K562 (cell line): ENCODE measurements at regions not wholly inside any gene's neighbourhood (a gene's known extent, or its start where the extent isn't known, plus 50 kb on each side); places are given as distances from the start of the nearest gene placed in this dataset.

Experiments
- POLR2G ChIP-seq: fragments of 200-400 bp; formaldehyde crosslinking; IDR thresholded peaks from 2 replicates; pipeline ENCODE4 v1.6.1; 2017; ENCODE audit warnings: low read depth, mild to moderate bottlenecking, antibody characterized with exemption, low read length, moderate library complexity
- TF ChIP-seq, protein P1 (sequence below): sonication (generic); formaldehyde crosslinking; IDR thresholded peaks from 2 replicates; pipeline ENCODE4 v1.8.1; 2023; ENCODE audit warnings: mild to moderate bottlenecking, missing genetic modification reagents

DNA sequence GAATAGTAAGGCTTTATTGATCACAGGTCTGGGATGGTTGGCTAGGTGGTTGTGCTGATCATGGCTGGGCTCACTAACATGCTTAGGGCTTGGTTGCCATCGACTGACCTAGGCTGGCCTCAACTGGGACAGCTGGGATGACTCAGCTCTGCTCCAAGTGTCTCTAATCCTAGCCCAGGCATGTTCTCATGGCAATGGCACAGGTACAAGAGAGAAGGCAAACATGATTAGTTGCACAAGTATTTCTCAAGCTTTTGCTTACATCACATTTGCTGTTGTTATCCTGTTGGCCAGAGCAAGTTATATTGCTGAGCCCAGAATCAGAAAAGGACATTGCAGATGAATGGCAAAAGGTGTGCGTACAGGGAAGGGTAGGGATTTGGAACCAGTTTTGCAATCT lies 68.5 kb upstream of the SLC35C1 start:
- TF ChIP-seq, protein P1, sequence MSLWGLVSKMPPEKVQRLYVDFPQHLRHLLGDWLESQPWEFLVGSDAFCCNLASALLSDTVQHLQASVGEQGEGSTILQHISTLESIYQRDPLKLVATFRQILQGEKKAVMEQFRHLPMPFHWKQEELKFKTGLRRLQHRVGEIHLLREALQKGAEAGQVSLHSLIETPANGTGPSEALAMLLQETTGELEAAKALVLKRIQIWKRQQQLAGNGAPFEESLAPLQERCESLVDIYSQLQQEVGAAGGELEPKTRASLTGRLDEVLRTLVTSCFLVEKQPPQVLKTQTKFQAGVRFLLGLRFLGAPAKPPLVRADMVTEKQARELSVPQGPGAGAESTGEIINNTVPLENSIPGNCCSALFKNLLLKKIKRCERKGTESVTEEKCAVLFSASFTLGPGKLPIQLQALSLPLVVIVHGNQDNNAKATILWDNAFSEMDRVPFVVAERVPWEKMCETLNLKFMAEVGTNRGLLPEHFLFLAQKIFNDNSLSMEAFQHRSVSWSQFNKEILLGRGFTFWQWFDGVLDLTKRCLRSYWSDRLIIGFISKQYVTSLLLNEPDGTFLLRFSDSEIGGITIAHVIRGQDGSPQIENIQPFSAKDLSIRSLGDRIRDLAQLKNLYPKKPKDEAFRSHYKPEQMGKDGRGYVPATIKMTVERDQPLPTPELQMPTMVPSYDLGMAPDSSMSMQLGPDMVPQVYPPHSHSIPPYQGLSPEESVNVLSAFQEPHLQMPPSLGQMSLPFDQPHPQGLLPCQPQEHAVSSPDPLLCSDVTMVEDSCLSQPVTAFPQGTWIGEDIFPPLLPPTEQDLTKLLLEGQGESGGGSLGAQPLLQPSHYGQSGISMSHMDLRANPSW (CRISPR knock-in tag), result no peak
- TF ChIP-seq POLR2G, result no peak
